Stimulated activated CD8-positive, alpha-beta memory T cell treated with anti-CD3 and anti-CD28 coated beads, Interleukin-4, amount 100 ng/mL, for 48 hours (primary cell): ENCODE measurements at regions not wholly inside any gene's neighbourhood (a gene's known extent, or its start where the extent isn't known, plus 50 kb on each side); places are given as distances from the start of the nearest gene placed in this dataset.

Experiments
- DNase-seq: peaks from one replicate; pipeline ENCODE4 v3.0.0-alpha.2; 2020

DNA sequence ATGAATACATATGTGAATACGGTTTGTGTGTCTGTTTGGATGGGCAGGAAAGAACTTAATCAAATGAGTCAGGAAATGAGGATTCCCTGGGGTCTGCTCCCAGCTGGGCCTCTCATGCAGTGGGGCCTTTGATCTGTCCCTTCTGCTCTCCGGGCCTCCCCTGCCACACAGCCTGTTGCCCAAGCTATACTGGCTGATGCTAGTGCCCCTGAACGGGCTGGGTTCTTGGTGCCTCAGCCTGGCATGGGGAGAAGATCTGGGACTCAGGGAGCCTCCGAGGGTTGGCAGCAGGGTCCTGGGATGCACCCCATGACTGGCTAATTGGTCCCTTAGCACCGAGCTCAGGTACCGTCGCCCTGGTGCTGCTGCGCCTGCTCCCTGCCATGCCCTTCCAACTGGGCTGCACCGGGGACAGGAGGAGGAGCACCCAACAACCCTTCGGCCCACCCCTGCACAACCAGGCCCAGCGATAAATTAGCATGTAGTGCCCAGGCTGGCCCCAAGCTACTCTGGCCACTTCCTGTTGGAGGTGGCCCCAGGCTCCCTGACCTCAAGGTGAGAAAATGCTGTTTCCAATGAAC lies 59.9 kb upstream of the DUSP5 start:
- no peak for DNase-seq

- peak; percentile 10 for DNase-seq
These were observed 55.0 kb upstream of the DUSP5 start for GRCh38 chr10:110442746-110443145.

DNA sequence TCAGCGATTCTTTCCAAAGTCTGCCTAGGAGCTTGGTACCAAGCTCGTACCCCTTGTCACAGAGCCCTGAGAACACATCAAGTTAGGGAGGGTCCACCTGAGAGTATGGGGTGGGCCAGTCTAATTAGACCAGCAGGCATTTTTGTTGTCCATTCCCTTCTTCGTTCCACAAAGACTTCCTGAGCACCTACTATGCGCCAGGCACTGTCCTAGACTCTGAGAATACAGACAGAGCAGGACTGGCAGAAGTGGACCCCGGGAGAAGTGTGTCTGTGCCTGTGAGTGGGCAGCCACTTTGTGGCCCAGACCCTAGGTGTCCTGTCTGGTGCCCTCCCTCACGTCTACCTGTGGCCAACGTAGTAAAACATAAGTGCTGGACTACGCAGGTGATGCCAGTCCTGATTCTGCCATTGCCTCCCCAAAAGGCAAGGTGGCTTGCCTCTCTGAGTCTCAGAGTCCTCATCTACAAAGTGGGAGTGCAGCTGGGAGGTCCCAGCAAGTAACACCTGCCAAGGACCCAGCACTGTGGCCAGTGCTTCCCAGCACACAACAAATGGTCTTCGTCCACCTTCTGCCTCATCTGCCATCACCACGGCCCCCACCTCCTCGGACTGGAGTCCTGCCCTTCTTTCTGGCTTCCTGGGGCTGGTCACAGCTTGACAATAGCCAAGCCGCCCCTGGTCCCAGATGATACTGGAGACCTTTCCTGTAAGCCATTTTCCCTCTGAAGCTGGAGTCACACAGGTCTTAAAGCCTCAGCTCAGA lies 54.3 kb upstream of the DUSP5 start:
- DNase-seq, result peak; percentile 14

DNA sequence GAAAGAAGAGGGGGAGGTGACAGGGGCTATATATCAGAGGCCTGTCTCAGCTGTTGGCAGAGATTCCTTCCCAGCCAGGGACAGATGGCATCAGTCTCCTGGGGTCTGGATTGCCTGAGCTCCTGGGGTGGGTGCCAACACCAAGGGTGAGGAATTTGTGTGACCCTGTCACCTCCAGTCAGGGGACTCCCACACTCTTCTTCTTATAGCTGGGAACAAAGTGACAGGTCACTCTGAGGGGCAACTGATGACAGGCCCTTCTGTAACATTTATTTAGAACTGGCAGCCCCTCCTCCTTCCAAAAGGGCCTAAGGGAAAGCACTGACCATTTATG lies 53.7 kb upstream of the DUSP5 start:
- DNase-seq, result peak; percentile 11

DNA sequence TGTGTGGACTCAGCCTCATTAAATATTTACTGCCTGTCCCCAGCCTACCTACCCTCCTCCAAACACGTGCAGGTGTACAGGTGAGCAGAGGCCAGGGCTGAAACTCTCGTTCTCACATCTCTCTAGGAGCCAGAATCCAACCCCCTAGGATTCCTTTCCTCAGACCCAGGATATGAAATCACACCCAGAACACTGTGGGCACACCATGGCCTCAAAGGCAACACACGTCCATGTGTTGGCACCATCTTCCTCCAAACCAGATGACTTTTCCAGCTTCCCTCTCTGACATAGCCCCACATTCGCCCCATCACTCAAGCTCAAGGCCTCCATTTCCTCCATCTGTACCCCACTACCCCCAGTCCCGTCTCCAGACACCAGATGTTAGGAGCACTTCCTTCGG lies 51.8 kb upstream of the DUSP5 start:
- DNase-seq, result peak; percentile 3

DNA sequence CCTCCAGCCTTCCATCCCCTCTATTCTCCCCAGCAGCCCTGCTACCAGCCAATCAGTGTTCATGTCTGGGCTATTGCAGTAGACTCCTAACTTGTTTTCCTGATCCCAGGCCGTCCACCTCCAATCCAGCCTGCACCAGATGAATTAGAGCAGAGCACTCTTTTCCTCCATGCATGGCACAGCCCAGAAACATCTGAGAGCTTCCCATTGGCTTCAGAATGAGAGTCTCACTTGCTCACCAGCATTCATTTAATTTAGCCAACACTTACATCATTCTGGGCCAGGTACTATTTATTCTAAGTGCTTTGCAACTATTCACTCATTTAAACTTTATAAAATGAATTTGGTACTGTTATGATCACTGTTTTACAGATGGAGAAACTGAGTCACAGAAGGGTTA lies 51.4 kb upstream of the DUSP5 start:
- peak; percentile 13 for DNase-seq

GRCh38 chr10:110446954-110447608 lies 50.6 kb upstream of the DUSP5 start:
- peak; percentile 16 for DNase-seq

- DNase-seq, result no peak
These were observed 49.8 kb upstream of the DUSP5 start for GRCh38 chr10:110447886-110448285.
